ENCODE measurements at regions not wholly inside any gene's neighbourhood (a gene's known extent, or its start where the extent isn't known, plus 50 kb on each side); places are given as distances from the start of the nearest gene placed in this dataset.

DNA sequence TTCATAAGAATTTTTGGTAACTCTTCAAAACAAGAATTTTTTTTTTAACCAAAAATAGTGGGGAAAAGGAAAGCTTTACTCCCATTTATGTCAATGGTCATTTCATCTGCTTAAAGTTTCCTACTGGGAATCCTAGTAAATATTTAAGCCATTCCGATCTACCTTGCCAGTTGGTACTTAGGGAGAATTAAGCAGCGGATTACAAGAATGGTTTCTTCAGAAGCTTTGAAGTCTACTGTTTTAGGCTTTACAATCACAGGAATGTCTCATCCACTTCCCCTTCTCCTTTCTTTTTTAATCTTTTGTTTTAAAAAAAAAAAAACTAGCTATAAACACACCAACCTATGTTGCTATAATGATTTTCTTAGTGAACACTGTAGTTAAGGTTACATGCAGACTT is 341.4 kb upstream of the ATP11B start:
- TF ChIP-seq, protein P1, sequence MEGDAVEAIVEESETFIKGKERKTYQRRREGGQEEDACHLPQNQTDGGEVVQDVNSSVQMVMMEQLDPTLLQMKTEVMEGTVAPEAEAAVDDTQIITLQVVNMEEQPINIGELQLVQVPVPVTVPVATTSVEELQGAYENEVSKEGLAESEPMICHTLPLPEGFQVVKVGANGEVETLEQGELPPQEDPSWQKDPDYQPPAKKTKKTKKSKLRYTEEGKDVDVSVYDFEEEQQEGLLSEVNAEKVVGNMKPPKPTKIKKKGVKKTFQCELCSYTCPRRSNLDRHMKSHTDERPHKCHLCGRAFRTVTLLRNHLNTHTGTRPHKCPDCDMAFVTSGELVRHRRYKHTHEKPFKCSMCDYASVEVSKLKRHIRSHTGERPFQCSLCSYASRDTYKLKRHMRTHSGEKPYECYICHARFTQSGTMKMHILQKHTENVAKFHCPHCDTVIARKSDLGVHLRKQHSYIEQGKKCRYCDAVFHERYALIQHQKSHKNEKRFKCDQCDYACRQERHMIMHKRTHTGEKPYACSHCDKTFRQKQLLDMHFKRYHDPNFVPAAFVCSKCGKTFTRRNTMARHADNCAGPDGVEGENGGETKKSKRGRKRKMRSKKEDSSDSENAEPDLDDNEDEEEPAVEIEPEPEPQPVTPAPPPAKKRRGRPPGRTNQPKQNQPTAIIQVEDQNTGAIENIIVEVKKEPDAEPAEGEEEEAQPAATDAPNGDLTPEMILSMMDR (IDR thresholded peaks at IDR 0.05), result no peak
- TF ChIP-seq POLR2A (IDR thresholded peaks at IDR 0.05), result no peak
- TF ChIP-seq POLR2AphosphoS5 (IDR thresholded peaks at IDR 0.05), result no peak

All from suprapubic skin (tissue), 4 donors.